Activated T-cell treated with anti-CD3 and anti-CD28 coated beads, Interleukin-2, amount 50 U/mL, for 24 hours (primary cell): ENCODE measurements at regions not wholly inside any gene's neighbourhood (a gene's known extent, or its start where the extent isn't known, plus 50 kb on each side); places are given as distances from the start of the nearest gene placed in this dataset.

Experiments
- DNase-seq: peaks from one replicate; pipeline ENCODE4 v3.0.0-alpha.2; 2020
- H3K27ac Mint-ChIP-seq: 2 replicates; pipeline ENCODE4 v1.8.0; 2020; ENCODE audit warnings: mild to moderate bottlenecking, mixed read lengths
- H3K27me3 Mint-ChIP-seq: 2 replicates; pipeline ENCODE4 v1.8.0; 2020; ENCODE audit warnings: mixed read lengths
- H3K36me3 Mint-ChIP-seq: 2 replicates; pipeline ENCODE4 v1.8.0; 2020; ENCODE audit warnings: low read depth, mixed read lengths
- H3K4me1 Mint-ChIP-seq: 2 replicates; pipeline ENCODE4 v1.8.0; 2020; ENCODE audit warnings: low read depth, mixed read lengths
- H3K4me3 Mint-ChIP-seq: 2 replicates; pipeline ENCODE4 v1.8.0; 2020; ENCODE audit warnings: mild to moderate bottlenecking, moderate library complexity, mixed read lengths
- H3K9me3 Mint-ChIP-seq: 2 replicates; pipeline ENCODE4 v1.8.0; 2020; ENCODE audit warnings: mixed read lengths

DNA sequence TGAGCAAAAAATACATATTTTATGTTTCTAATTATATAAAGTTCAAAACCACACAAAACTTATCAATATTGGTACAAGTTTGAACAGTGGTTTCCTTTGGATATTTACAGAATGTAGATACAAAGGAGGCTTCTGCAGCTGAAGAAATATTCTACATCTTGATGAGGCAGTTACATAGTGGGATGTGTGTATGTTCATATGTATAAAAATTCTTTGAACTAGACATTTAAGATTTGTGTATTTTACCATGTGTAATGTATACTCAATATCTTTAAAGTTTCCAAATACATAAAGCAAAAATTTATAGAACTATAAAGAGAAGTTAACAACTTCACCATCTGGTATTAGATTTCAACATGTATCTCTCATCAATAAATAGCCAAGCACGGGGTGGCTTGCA, 80.7 kb upstream of the TNFSF4 start:
- H3K27me3 Mint-ChIP-seq: peaks cover 13% of the 10 kb centered on the region
- no peak overlapping the region for H3K27ac Mint-ChIP-seq
- DNase-seq: no peak
- H3K4me3 Mint-ChIP-seq: no peak overlapping the region
- no peaks in the 10 kb centered on the region for H3K36me3 Mint-ChIP-seq
- peaks cover 7% of the 10 kb centered on the region for H3K4me1 Mint-ChIP-seq
- peaks cover 8% of the 10 kb centered on the region for H3K9me3 Mint-ChIP-seq

GRCh38 chr1:173293756-173294155, 86.6 kb upstream of the TNFSF4 start:
- no peak for DNase-seq
- Mint-ChIP-seq H3K4me3 (no peak overlapping the region), H3K9me3 (peaks cover 10% of the 10 kb centered on the region), H3K4me1 (peaks cover 45% of the 10 kb centered on the region), H3K27ac (no peak overlapping the region), H3K36me3 (no peaks in the 10 kb centered on the region), H3K27me3 (peaks cover 13% of the 10 kb centered on the region)

DNA sequence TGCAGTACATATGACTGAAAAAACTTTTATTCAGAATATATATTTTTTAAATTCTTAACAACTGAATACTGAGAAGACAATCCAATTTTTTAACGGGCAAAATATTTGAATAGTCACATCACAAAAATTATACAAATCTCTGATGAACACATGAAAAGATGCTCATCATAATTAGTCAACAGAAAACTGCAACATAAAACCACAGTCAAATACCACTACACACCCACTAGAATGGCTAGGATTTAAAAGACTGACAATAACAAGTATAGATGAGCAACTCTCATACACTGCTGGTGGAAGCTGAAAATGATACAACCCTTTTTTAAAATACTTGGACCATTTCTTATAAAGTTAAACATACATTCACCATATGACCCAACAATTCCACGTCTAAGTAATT, 87.7 kb upstream of the TNFSF4 start:
- Mint-ChIP-seq H3K4me3 (no peak overlapping the region), H3K36me3 (no peaks in the 10 kb centered on the region), H3K27ac (no peak overlapping the region), H3K4me1 (peaks cover 54% of the 10 kb centered on the region), H3K27me3 (peaks cover 13% of the 10 kb centered on the region), H3K9me3 (peaks cover 10% of the 10 kb centered on the region)
- no peak for DNase-seq

GRCh38 chr1:173295391-173295790, 88.3 kb upstream of the TNFSF4 start:
- no peak for DNase-seq
- H3K27ac Mint-ChIP-seq: no peak overlapping the region
- peaks cover 7% of the 10 kb centered on the region for H3K9me3 Mint-ChIP-seq
- H3K4me3 Mint-ChIP-seq: no peak overlapping the region
- no peaks in the 10 kb centered on the region for H3K36me3 Mint-ChIP-seq
- H3K4me1 Mint-ChIP-seq: peaks cover 57% of the 10 kb centered on the region
- H3K27me3 Mint-ChIP-seq: peaks cover 13% of the 10 kb centered on the region

DNA sequence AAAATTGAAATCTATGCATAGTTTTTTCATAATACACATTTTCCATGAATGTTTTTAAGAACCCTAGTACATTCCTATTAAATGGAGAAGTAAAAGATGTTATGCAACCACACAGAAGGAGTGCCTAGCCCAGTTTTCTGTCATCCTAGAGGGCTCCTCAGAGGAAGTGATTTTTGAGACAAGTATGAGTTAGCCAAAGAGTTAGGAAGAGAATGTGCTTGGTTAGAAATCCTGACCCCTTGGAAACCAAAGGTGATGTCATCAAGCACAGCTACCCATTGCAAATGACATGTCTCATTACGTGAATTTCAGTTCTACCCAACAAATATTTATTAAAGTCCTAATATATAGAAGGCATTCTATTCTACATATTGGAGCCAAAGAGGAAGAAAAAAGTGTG, 88.9 kb upstream of the TNFSF4 start:
- H3K9me3 Mint-ChIP-seq: peaks cover 7% of the 10 kb centered on the region

DNA sequence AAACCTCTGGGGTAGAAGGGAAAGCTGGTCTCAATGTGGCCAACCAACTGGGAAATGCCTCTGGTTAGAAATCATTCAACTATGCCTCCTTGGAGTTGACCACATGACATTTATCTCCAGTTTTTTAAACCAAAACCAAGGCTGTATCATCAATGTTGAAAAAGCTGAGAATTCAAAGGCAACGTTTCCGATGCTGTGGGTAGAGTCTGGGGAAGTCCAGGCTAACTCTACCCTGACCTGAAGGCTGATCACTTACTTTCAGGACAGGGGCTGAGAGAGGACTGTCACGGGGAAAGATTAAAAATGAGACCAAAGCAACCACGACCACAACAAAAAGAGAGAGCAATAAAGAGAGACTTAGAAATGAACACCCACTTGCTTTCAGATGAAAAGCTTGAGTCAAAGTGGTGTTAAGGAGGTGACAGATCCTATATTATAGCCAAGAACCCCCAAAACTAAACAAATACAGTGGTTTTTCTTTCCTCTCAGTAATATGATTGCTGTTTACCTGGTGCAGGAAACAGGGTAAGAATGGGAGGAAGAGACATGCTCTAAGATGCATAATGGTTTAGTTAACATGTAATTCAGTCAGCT, 90.8 kb upstream of the TNFSF4 start:
- peak overlapping the region; percentile 75 for H3K27ac Mint-ChIP-seq
- H3K9me3 Mint-ChIP-seq: peaks cover 2% of the 10 kb centered on the region
- peaks cover 57% of the 10 kb centered on the region for H3K4me1 Mint-ChIP-seq
- no peak overlapping the region for H3K4me3 Mint-ChIP-seq
- H3K36me3 Mint-ChIP-seq: no peaks in the 10 kb centered on the region
- H3K27me3 Mint-ChIP-seq: peaks cover 5% of the 10 kb centered on the region
- no peak for DNase-seq

More for the DNA sequence above, 88.9 kb upstream of the TNFSF4 start:
- no peak overlapping the region for H3K4me3 Mint-ChIP-seq
- H3K27me3 Mint-ChIP-seq: peaks cover 10% of the 10 kb centered on the region
- DNase-seq: no peak
- no peaks in the 10 kb centered on the region for H3K36me3 Mint-ChIP-seq
- H3K4me1 Mint-ChIP-seq: peaks cover 60% of the 10 kb centered on the region
- no peak overlapping the region for H3K27ac Mint-ChIP-seq

DNA sequence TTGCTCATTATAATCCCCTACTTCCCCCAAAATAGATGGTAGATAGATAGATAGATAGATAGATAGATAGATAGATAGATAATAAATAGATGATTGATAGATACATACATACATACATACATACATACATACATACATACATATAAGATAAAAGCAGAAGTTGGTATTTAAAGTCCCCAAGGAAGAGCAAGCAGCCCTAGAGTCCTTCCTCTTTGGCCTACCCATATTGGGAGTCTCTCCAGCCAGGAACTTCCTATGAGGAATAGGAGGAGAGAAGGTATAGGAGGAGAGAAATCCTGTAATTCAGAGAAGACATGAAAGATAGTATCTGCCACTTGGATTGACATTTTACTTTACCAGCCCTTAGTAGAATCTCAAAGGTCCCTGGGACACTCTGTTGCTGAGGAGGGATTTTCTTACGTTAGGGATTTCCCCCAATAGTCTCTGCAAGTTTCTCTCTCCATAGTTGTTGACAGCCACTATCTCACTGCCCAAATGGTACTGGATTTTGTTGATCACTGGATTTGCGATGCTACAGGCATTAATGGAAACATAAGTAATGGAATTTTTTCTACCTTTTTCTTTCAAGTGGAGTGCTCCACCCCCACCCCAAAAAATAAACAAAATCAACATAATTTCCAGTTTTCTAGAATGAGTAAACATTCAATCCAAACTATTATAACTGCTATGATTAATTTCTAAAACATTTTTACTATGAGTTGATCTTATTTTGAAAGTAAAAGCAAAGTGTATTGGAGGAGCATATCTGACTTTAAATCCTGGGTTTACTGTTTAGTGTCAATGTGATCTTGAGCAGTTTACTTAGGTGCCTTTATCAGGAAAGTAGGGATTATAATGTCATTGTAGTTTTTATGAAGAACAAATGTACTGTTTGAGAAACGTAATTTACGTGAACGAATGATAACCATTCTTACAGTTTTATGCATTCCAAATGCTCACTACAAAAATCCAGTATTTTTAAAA, 93.2 kb upstream of the TNFSF4 start:
- peaks cover 5% of the 10 kb centered on the region for H3K27me3 Mint-ChIP-seq
- H3K27ac Mint-ChIP-seq: no peak overlapping the region
- DNase-seq: no peak
- peaks cover 49% of the 10 kb centered on the region for H3K4me1 Mint-ChIP-seq
- no peaks in the 10 kb centered on the region for H3K36me3 Mint-ChIP-seq
- H3K9me3 Mint-ChIP-seq: peaks cover 2% of the 10 kb centered on the region
- H3K4me3 Mint-ChIP-seq: no peak overlapping the region

- Mint-ChIP-seq H3K4me1 (peaks cover 38% of the 10 kb centered on the region), H3K9me3 (no peaks in the 10 kb centered on the region), H3K4me3 (no peak overlapping the region), H3K27me3 (no peaks in the 10 kb centered on the region), H3K36me3 (no peaks in the 10 kb centered on the region), H3K27ac (no peak overlapping the region)
- no peak for DNase-seq
Measured at GRCh38 chr1:173301507-173301906, 94.4 kb upstream of the TNFSF4 start.

- DNase-seq: no peak
- no peaks in the 10 kb centered on the region for H3K36me3 Mint-ChIP-seq
- H3K27ac Mint-ChIP-seq: no peak overlapping the region
- peaks cover 29% of the 10 kb centered on the region for H3K4me1 Mint-ChIP-seq
- H3K4me3 Mint-ChIP-seq: no peak overlapping the region
- H3K9me3 Mint-ChIP-seq: no peaks in the 10 kb centered on the region
- H3K27me3 Mint-ChIP-seq: no peaks in the 10 kb centered on the region
Measured at GRCh38 chr1:173302366-173302765, 95.2 kb upstream of the TNFSF4 start.

DNA sequence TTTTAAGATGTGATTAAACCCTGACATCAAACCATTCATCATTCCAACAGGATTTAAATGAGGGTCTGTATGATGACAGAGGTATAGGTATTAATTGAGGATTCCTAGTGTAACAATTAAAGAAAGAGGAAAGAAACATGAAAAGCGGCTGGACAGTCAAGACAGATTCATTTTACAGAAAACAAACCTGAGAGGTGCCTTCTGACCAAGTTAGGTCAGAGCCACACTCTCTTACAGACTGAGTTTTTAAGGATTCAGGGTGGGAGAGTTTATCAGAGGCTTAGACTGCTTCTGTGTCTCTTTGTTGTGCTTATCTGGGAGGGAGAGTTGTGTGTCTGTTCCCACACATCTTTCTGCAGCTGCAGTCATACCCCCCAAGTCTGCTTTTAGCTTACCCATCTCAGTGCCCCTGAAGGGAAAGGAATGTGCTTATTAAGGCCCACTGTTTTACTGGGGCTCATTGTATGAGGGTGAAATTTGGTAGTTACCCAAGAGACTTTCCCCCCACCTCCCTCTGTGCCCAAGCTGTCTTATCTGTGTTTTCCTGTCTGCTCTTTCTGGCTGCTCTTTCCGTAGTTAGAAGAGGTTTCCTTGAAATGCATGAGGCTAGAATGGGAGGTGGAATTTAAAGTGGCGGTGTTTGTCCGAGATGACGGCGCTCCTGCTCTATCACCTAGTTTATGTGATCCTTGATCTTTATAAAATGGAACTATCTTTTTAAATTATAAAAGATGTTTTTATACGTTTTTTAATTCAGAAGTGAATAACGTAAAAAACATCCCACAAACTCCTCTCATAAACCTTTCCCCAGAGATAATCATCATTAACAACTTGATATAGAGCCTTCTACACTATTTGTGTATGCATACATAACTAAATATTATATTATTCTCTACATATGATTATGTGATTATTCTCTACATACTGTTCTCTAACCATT, 96.0 kb upstream of the TNFSF4 start:
- Mint-ChIP-seq H3K27me3 (no peaks in the 10 kb centered on the region), H3K27ac (no peak overlapping the region), H3K36me3 (no peaks in the 10 kb centered on the region), H3K4me1 (peaks cover 21% of the 10 kb centered on the region), H3K9me3 (peaks cover under 1% of the 10 kb centered on the region), H3K4me3 (no peak overlapping the region)
- no peak for DNase-seq

GRCh38 chr1:173303984-173304383, 96.9 kb upstream of the TNFSF4 start:
- DNase-seq: no peak
- Mint-ChIP-seq H3K27ac (no peak overlapping the region), H3K36me3 (no peaks in the 10 kb centered on the region), H3K4me3 (no peak overlapping the region), H3K4me1 (peaks cover 15% of the 10 kb centered on the region), H3K9me3 (peaks cover 2% of the 10 kb centered on the region), H3K27me3 (no peaks in the 10 kb centered on the region)

- Mint-ChIP-seq H3K27ac (no peak overlapping the region), H3K4me3 (no peak overlapping the region), H3K4me1 (peaks cover 8% of the 10 kb centered on the region), H3K9me3 (peaks cover 4% of the 10 kb centered on the region), H3K36me3 (no peaks in the 10 kb centered on the region), H3K27me3 (no peaks in the 10 kb centered on the region)
- no peak for DNase-seq
Measured at GRCh38 chr1:173304529-173305227, 97.5 kb upstream of the TNFSF4 start.

- no peaks in the 10 kb centered on the region for H3K36me3 Mint-ChIP-seq
- H3K4me1 Mint-ChIP-seq: no peaks in the 10 kb centered on the region
- no peak for DNase-seq
- H3K4me3 Mint-ChIP-seq: no peak overlapping the region
- H3K9me3 Mint-ChIP-seq: peaks cover 10% of the 10 kb centered on the region
- H3K27me3 Mint-ChIP-seq: no peaks in the 10 kb centered on the region
- no peak overlapping the region for H3K27ac Mint-ChIP-seq
Measured at GRCh38 chr1:173307845-173308244, 100.7 kb upstream of the TNFSF4 start.

GRCh38 chr1:173314656-173315055, 107.5 kb upstream of the TNFSF4 start:
- no peaks in the 10 kb centered on the region for H3K36me3 Mint-ChIP-seq
- DNase-seq: no peak
- peaks cover 9% of the 10 kb centered on the region for H3K9me3 Mint-ChIP-seq
- peaks cover 5% of the 10 kb centered on the region for H3K4me1 Mint-ChIP-seq
- no peaks in the 10 kb centered on the region for H3K27me3 Mint-ChIP-seq
- H3K4me3 Mint-ChIP-seq: no peak overlapping the region
- no peak overlapping the region for H3K27ac Mint-ChIP-seq
